ENCODE measurements at regions not wholly inside any gene's neighbourhood (a gene's known extent, or its start where the extent isn't known, plus 50 kb on each side); places are given as distances from the start of the nearest gene placed in this dataset.
"Not testable (repeated sequence)": the region's sequence is repeated elsewhere in the genome, so short reads cannot be mapped to it uniquely, and the experiment has no call there.

DNA sequence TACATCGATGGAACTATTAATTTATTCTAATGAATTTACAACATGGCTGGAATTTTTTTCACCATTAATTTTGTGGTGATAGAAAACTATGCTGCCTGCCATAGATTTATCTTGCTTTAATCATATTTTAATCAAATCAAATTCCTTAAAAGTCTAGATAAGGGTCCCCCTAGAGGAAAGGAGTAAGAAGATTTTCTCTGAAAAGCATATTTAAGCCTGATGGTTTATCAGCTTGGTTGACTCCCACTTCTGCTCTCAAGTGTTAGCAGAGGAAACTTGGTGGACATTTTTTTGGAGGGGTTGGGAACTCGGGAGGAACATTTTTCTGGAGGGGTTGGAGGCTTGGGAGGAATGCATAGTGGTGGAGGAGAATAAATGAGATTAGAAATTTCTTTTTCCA, 253.3 kb downstream of the KCNRG start:
- DNase-seq: no peak

DNA sequence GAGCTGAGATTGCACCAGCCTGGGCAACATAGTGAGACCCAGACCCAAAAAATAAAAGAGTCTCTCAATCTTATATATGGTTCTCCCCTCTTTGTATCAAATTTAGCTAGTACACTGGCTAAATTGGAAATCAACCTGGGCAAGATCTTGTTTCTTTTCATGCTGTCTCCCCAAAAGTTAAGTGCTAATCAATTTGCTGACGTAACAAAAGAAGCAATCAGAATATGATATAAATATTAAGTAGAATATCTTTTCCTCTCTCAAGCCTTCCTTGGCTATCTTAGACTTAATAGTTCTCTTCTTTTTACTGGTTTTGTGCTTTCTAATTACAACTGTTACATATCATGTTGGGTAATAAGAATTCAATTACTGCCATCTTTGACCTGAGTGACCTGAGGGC, 258.9 kb downstream of the KCNRG start:
- no peak for DNase-seq

DNA sequence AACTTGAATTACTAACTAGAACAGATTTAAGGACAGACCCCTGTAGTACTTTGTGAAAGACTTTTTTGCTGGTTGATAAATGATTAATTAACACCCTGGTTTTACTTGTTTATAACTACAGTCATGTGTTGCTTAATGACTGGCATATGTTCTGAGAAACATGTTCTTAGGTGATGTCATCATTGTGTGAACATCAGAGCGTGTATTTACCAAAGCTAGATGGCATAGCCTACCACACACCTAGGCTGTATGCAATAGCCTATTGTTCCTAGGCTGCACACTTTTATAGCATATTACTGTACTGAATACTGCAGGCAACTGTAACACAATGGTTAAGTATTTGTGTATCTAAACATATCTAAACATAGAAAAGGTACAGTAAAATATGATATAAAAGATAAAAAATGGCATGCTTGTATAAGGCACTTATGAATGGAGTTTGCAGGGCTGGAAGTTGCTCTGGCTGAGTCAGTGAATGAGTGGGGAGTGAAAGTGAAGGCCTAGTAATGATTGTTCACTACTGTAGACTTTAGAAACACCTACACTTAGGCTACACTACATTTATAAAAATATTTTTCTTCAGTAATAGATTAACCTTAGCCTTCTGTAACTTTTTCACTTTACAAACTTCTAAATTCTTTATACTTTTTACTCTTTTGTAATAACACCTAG, 260.3 kb downstream of the KCNRG start:
- no peak for DNase-seq

DNA sequence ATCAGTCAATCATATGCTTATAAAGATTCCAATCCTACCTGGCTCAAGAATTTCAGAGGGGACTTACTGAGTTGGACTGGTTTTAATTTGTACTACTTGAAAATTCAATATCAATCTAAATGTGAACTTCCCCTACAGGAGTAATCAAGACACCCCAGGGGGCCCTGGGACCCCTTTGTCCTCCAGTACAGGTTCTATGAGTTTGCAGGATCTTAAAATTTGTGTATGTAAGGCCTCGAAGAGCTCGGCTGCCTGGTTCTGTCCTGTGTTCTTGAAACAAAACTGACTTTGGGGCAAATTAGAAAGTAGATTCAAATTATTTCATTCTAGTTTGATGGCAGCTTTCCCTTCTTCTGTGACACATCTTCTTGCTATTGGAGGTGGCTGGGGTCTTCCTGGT, 261.3 kb downstream of the KCNRG start:
- no peak for DNase-seq

DNA sequence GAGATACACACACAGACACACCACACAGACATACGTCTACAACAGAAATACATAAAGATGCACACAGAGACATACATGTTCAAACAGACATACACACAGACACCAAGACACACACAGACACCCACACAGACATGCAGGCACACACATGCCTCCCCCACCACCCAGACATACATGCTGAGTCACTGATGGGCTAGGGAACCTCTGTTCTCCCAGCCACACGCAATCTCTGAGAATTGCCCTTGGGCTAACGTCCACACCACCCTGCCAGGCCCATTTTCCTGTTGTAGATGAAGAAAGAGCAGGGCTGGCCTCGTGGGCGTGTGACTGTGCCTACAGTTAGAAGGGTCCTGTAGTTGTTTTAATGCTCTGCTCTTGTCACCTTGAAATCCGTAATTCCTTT, 261.9 kb downstream of the KCNRG start:
- DNase-seq: no peak

DNA sequence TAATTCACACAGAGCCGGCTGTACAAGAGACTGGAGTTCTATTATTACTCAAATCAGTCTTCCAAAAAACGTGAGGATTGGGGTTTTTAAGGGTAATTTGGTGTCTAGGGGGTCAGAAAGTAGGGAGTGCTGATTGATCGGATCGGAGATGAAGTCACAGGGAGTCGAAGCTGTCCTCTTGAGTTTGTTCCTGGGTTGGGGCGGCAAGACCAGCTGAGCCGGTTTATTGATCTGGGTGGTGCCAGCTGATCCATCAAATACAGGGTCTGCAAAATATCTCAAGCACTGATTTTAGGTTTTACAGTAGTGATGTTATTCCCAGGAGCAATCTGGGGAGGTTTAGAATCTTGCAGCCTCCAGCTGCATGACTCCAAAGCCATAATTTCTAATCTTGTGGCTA, 262.7 kb downstream of the KCNRG start:
- no peak for DNase-seq

DNA sequence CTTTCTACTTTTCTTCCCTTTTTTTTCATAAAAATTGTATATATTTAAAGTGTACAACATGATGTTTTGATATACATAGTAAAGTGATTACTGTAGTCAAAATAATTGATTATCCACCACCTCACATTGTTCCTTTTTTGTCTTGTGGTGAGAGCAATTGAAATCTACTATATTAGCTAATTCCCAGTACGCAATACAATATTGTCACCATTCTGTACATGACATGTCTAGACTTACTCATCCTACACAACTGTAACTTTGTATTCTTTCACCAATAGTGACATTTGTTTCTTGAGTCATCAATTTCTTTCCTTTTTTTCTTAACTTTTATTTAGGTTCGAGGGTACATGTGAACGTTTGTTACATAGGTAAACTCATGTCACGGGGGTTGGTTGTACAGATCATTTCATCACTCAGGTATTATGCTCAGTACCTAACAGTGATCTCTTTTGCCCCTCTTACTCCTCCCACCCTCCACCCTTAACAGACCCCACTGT, 265.2 kb downstream of the KCNRG start:
- DNase-seq: no peak

DNA sequence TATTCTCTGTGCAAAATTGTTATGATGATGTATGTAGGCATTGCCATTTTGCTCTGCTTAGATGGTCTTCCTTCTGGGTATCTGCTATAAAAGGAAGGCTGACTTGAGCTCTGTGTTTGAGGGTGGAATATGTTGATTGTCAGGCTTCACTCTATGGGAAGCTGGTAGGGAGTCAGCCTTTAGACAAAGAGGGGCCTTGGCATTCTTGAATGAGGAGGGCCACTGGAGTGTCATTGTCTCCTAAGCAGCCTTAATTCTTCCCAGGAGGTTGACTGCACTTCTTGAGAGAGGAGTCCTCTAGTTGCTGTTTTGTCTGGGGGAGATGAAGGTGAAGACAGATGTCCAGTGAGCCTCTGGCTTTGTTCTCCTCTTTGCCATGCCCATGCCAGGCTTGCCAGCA, 266.8 kb downstream of the KCNRG start:
- DNase-seq: no peak

DNA sequence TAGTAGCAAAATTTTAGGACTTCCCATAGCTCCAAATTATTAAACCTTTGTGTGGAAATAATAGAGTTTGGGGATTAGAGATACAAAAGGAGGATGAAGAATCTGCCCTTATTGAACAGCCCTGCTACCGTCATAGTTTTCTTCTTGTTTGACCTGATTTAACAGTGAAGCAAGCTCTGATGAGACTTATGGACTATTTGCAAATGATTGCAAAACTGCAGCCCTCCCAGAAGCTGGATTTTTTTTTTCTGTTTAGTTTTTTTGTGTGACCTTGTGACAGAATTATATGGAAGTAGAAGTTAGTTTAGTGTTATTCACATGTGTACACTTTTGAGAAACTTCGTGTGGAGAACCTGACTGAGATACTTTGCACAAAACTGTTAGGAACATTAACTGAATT, 267.8 kb downstream of the KCNRG start:
- DNase-seq: no peak

DNA sequence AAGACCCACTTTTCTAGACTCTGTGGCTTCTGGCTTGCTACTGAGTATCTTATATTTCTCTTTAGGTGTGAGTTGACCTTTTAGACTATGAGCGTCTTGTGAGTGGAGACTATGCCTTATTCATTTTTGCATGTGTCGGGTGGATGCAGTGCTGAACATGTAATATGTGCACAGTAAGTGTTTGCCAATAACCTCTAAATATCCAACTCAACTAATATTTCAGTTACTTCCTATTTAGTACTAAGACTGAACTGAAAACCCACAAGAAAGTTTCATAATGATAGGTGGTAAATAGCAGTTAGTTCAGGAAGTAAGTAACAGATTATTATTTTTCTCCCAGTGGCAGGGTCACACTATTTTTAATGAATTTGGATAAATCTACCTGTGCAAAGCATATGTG, 269.3 kb downstream of the KCNRG start:
- DNase-seq: no peak

DNA sequence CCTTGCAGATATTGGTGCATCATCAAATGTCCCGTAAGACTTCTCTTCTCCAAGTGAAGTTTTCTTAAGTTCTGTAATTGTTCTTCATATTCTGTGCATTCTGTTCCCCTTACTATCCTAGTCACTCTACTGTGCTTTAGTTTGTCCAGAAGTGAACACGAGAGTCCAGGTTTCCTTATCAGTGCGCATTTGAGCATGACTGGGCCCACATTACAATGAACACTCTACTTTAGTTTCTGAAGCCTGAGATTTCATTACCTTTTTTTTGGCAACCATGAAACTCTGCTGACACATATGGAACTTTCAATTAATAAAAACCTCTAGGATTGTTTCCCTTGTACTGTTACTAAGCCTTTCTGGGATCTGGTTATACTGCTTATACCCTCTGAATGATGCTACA, 270.0 kb downstream of the KCNRG start:
- DNase-seq: no peak

DNA sequence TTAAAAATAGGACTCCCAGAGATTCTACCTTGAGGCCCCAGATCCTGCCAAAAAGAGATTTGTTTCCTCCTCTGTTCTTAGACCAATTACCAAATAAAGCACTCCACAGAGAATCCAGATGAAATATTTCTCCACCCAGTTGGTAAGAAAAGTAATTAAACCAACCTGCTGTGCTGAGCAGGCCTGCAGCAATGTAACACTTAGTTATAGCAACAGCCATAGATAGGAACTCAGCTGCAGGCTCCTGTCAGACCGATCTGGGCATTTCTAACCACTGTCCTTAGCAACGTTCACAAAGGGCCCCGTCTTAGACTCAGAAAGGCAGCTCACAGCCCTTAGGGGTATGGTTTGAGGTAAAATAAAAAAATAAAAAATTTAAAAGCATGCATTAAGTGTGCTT, 271.1 kb downstream of the KCNRG start:
- DNase-seq: no peak

DNA sequence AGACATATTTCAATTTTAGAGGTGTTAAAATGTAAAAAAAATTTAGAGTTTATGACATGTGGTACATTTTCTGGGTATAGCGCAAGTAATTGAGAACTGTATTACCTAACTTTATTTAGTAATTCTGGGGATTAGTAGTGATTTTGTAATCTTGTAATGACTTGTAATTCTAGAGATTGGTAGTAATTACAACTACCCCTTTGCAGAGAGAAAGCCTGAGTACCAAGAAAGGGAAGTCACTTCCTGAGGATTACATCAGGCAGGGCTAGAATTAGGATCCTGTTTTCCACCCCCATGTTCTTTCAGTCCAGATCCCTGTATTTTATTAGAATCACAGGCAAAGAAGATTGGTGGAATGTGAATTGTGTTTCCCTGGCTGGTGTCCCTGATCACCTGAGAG, 274.9 kb downstream of the KCNRG start:
- no peak for DNase-seq

DNA sequence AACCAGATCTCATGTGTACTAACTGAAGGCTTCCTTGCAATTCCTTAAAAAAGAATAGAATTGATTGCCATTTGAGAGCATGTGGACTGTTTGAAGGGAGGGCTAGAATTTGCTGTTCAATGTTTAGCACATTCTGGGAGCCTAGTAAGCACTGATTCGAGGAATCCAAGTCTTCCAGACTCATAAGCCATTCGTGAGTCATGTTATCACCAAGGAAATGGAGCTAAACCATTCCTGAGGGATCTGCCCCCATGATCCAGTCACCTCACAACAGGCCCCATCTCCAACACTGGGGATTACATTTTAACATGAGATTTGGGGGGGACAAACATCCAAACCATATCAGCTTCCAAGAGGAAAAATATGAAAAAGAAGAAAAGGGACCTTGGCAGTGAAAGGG, 276.4 kb downstream of the KCNRG start:
- DNase-seq: no peak

DNA sequence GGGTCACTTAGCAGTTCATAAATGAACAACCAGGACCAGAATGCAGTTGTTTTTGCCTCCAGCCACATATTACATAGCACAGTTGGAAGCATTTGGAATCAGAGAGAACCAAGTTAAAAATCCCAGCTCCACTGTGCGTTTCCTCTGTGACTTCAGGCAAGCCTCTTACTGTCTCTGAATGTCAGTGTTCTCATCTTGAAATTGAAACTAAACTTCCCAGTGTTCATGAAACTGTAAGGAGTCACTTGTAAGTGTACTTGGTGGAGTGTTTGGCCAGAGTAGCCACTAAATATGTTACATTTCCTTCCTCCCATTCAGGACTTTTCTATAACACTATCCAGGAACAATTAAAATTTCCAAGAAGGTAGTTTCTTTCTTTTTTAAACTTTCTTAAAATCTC, 276.8 kb downstream of the KCNRG start:
- DNase-seq: no peak

DNA sequence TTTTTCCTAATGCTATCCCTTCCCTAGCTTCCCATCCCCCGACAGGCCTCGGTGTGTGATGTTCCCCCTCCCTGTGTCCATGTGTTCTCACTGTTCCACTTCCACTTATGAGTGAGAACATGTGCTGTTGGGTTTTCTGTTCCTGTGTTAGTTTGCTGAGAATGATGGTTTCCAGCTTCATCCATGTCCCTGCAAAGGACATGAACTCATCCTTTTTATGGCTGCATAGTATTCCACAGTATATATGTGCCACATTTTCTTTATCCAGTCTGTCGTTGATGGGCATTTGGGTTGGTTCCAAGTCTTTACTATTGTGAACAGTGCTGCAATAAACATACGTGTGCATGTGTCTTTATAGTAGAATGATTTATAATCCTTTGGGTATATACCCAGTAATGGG, 279.2 kb downstream of the KCNRG start:
- not testable (repeated sequence) for DNase-seq

DNA sequence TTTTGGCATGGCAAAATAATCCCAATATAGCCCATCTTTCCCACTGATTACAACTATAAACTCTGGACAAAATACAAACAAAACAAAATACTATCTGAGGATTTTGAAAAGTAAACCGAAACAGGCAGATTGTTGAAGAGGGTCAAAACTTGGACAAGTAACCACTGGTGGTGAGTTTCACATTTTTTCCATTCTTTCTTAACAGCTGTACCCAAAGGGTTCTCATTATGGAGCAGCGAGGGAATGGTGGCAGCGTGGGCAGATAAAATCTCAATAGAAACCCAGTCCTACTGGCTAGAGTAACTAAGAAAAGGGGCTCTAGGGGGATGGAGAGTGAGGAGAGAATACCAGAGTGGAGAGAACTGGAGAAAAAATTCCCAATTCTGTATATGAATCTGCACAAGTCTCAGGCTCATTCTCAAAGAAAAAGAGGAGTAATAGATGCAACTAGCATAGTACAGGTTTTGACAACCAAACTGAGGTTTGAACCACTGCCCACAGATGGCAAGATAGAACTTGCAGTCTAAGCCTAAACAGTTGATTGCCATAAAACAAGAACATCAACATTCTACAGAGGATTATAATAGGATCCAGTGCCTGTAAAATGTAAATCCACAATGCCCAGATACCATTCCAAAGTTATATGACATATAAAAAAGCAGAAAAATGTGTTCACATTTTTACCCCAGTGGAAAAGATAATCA, 284.5 kb downstream of the KCNRG start:
- no peak for DNase-seq

DNA sequence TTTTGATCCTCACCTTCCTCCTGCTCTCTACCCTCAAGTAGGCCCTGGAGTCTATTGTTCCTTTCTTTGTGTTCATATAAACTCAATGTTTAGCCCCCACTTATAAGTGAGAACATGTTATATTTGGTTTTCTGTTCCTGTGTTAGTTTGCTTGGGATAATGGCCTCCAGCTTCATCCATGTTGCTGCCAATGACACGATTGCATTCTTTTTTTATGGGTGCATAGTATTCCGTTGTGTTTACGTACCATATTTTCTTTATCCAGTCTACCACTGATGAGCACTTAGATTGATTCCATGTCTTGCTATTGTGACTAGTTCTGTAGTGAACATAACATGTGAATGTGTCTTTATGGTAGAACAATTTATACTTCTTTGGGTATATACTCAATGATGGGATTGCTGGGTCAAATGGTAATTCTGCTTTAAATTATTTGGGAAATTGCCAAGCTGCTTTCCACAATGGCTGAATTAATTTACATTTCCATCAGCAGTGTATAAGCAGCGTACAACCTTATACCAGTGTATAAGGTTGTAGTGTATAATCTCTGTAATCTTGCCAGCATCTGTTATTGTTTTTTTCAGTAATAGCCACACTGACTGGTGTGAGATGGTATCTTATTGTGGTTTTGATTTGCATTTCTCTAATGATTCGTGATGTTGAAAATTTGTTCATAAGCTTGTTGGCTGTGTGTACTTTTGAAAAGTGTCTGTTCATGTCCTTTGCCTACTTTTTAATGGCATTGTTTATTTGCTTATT, 288.9 kb downstream of the KCNRG start:
- DNase-seq: no peak

DNA sequence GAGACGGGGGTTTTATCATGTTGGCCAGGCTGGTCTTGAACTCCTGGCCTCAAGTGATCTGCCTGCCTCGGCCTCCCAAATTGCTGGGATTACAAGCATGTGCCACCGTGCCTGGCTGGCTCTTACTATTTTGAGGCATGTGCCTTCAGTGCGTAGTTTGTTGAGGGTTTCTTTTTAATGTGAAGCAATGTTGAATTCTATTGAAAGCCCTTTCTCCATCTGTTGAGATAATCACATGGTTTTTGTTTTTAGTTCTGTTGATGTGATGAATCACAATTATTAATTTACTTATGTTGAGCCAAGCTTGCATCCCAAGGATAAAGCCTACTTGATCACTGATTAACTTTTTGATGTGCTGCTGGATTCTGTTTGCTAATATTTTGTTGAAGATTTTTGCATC, 290.9 kb downstream of the KCNRG start:
- DNase-seq: no peak

DNA sequence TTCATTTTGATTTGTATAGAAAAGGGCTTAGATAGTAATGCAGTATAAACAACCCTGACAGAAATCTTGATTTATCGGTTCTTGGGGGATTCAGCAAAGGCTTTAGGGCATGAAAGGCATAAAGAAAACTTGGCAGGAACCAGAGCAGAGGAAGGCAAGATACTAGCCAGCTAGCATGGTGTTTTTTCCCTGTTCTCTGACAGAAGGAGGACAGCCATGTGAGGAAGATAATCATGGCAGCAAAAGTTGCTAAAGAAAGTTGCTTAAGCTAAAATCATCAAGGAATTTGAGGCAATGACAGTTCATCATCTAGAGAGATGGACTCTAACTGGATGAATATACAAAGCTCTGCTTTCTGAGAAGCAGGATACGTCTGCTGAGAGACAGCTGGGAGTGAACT, 294.1 kb downstream of the KCNRG start:
- no peak for DNase-seq

DNA sequence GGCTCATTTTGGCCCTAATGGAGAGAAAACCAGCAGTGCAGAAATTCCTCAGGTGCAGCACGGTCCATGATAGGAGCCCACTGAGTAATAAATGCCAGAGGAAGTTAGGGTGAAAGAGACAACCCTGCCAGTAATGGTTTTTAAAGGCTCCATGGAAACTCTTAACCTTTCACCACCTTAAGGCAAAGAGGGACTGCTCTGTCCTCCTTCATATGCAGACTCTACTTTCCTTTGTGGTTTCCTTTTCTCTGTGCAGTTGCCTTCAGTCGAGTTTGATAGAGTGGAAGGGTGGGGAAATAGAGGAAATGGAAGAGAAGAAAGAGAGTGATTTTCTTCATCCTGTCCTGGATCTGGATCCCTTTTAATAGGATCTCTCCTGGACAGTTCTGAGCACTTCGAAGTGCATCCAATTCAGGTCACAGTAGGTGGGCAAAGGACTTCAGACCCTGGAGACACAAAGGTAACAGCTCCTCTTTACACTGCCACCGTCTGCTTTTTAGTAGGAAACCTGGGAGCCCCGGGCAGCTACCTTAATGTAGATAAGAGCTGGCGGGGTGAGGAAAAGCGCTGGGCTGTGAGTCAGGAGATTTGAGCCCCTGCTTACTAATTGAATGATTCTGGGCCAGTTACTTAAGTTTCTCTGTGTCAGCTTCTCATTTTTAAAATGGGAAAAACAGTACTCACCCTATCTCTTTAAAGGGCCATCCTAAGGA, 294.8 kb downstream of the KCNRG start:
- no peak for DNase-seq

DNA sequence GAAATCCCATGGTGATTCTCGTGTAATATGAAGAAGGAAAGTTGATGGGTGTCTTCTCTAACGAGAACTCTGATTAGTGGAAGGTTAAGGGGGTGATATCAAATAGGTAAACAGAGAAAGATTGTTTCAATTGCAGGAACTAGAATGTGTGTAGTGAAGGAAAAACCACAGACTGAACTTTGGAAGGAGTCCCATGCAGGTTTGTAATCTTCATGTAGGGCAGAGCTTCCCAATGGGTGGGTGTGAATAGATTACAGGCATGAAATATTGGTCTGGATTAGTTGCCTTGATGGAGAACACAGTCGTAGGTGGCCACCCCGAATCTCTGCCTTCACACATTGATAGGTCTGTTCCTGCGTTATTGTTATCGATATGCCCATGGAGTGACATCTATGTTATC, 295.5 kb downstream of the KCNRG start:
- no peak for DNase-seq

DNA sequence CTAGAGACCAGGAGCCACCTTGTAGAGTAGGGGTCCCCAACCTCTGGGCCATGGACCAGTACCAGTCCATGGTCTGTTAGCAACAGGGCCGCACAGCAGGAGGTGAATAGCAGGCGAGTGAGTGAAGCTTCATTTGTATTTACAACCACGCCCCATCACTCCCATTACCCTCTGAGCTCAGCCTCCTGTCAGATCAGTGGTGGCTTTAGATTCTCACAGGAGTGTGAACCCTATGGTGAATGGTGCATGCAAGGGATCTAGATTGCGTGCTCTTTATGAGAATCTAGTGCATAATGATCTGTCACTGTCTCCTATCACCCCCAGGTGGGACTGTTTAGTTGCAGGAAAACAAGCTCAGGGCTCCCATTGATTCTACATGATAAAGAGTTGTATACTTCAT, 303.6 kb downstream of the KCNRG start:
- DNase-seq: no peak
